ENCODE measurements at regions not wholly inside any gene's neighbourhood (a gene's known extent, or its start where the extent isn't known, plus 50 kb on each side); places are given as distances from the start of the nearest gene placed in this dataset.
"Not testable (repeated sequence)": the region's sequence is repeated elsewhere in the genome, so short reads cannot be mapped to it uniquely, and the experiment has no call there.

GRCh38 chr15:22572792-22573191 is 114.1 kb downstream of the GOLGA6L22 start:
- TF ChIP-seq POLR2AphosphoS5 (IDR thresholded peaks at IDR 0.05); CTCF (IDR thresholded peaks at IDR 0.05 in 8 of 11, conservative IDR thresholded peaks at IDR 0.05 in 3 of 11): not testable (repeated sequence)
